Loucy (cell line): ENCODE measurements at regions not wholly inside any gene's neighbourhood (a gene's known extent, or its start where the extent isn't known, plus 50 kb on each side); places are given as distances from the start of the nearest gene placed in this dataset.
A peak's percentile ranks its signal among the peaks of the same experiment; 100 is the strongest.

Experiments
- H2AFZ ChIP-seq: fragments of 200-600 bp; sonication (generic); 2 replicates; pipeline ENCODE4 v1.6.0; 2016; ENCODE audit warnings: antibody characterized with exemption, mild to moderate bottlenecking, low read length, moderate library complexity
- H3F3A ChIP-seq: fragments of 200-600 bp; 2 replicates; pipeline ENCODE4 v1.6.0; 2016; ENCODE audit warnings: antibody characterized with exemption, low read depth, mild to moderate bottlenecking
- H3K27me3 ChIP-seq: fragments of 200-600 bp; sonication (generic); 2 replicates; pipeline ENCODE4 v1.6.1; 2014; ENCODE audit warnings: low read length, mild to moderate bottlenecking; ENCODE audit not compliant: insufficient read depth, poor library complexity, severe bottlenecking
- H3K36me3 ChIP-seq: fragments of 200-600 bp; sonication (generic); 2 replicates; pipeline ENCODE4 v1.6.1; 2016; ENCODE audit warnings: low read length; ENCODE audit not compliant: insufficient read depth
- H3K4me1 ChIP-seq: fragments of 200-600 bp; sonication (generic); 2 replicates; pipeline ENCODE4 v1.5.1; 2014; ENCODE audit warnings: low read length, mild to moderate bottlenecking; ENCODE audit not compliant: insufficient read depth, poor library complexity, severe bottlenecking
- H3K4me2 ChIP-seq: fragments of 200-600 bp; sonication (generic); 2 replicates; pipeline ENCODE4 v1.6.0; 2014; ENCODE audit warnings: antibody characterized with exemption, low read length, low read depth, mild to moderate bottlenecking; ENCODE audit not compliant: poor library complexity, severe bottlenecking
- H3K4me3 ChIP-seq: fragments of 200-600 bp; sonication (generic); 2 replicates; pipeline ENCODE4 v1.5.1; 2014; ENCODE audit warnings: low read length, mild to moderate bottlenecking, mixed read lengths; ENCODE audit not compliant: poor library complexity, severe bottlenecking
- H3K79me2 ChIP-seq: fragments of 200-600 bp; sonication (generic); 2 replicates; pipeline ENCODE4 v1.6.1; 2014; ENCODE audit warnings: low read length; ENCODE audit not compliant: insufficient read depth
- H3K9ac ChIP-seq: fragments of 200-600 bp; sonication (generic); 2 replicates; pipeline ENCODE4 v1.6.0; 2014; ENCODE audit warnings: mild to moderate bottlenecking, low read depth, low read length, moderate library complexity; ENCODE audit not compliant: poor library complexity, severe bottlenecking
- H3K9me2 ChIP-seq: fragments of 200-600 bp; sonication (generic); replicated peaks from 2 replicates; pipeline ENCODE4 v1.6.1; 2016; ENCODE audit warnings: low read depth, low read length, mixed read lengths
- H3K9me3 ChIP-seq: fragments of 200-600 bp; sonication (generic); 2 replicates; pipeline ENCODE4 v1.6.1; 2014; ENCODE audit warnings: mild to moderate bottlenecking, antibody characterized with exemption, low read length, low read depth; ENCODE audit not compliant: insufficient read depth
- H4K20me1 ChIP-seq: fragments of 200-600 bp; sonication (generic); 2 replicates; pipeline ENCODE4 v1.6.0; 2014; ENCODE audit warnings: antibody characterized with exemption, low read length, mild to moderate bottlenecking; ENCODE audit not compliant: insufficient read depth, poor library complexity, severe bottlenecking
- EZH2phosphoT487 ChIP-seq: fragments of 200-600 bp; IDR thresholded peaks from 2 replicates; pipeline ENCODE4 v1.6.1; 2018; ENCODE audit warnings: antibody characterized with exemption, mild to moderate bottlenecking, moderate library complexity, borderline replicate concordance
- TF ChIP-seq, protein P1 (sequence below): fragments of 200-600 bp; sonication (generic); conservative IDR thresholded peaks from 2 replicates; pipeline ENCODE4 v1.5.1; 2014; ENCODE audit warnings: mild to moderate bottlenecking, antibody characterized with exemption, low read length

- H3K9me3 ChIP-seq: no peaks in the 10 kb centered on the region
- H3K9me2 ChIP-seq: no peaks in the 10 kb centered on the region
- no peaks in the 10 kb centered on the region for H3F3A ChIP-seq
- H3K4me1 ChIP-seq: no peaks in the 10 kb centered on the region
- no peak overlapping the region for H2AFZ ChIP-seq
- no peaks in the 10 kb centered on the region for H3K36me3 ChIP-seq
- H3K9ac ChIP-seq: no peak overlapping the region
- H3K27me3 ChIP-seq: no peaks in the 10 kb centered on the region
- no peak overlapping the region for H3K4me2 ChIP-seq
- no peak for TF ChIP-seq EZH2phosphoT487
- TF ChIP-seq, protein P1, sequence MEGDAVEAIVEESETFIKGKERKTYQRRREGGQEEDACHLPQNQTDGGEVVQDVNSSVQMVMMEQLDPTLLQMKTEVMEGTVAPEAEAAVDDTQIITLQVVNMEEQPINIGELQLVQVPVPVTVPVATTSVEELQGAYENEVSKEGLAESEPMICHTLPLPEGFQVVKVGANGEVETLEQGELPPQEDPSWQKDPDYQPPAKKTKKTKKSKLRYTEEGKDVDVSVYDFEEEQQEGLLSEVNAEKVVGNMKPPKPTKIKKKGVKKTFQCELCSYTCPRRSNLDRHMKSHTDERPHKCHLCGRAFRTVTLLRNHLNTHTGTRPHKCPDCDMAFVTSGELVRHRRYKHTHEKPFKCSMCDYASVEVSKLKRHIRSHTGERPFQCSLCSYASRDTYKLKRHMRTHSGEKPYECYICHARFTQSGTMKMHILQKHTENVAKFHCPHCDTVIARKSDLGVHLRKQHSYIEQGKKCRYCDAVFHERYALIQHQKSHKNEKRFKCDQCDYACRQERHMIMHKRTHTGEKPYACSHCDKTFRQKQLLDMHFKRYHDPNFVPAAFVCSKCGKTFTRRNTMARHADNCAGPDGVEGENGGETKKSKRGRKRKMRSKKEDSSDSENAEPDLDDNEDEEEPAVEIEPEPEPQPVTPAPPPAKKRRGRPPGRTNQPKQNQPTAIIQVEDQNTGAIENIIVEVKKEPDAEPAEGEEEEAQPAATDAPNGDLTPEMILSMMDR: no peak
- H4K20me1 ChIP-seq: no peaks in the 10 kb centered on the region
- no peaks in the 10 kb centered on the region for H3K79me2 ChIP-seq
- H3K4me3 ChIP-seq: no peak overlapping the region
Observed at GRCh38 chr2:167790781-167791450, 456.5 kb downstream of the STK39 start.

GRCh38 chr2:167790189-167790588 is 457.2 kb downstream of the STK39 start:
- Histone ChIP-seq H3K36me3 (no peaks in the 10 kb centered on the region), H3K27me3 (no peaks in the 10 kb centered on the region), H2AFZ (no peak overlapping the region), H3K4me1 (no peaks in the 10 kb centered on the region), H3K4me2 (no peak overlapping the region), H3K4me3 (no peak overlapping the region), H3K9ac (no peak overlapping the region), H3K79me2 (no peaks in the 10 kb centered on the region), H4K20me1 (no peaks in the 10 kb centered on the region), H3F3A (no peaks in the 10 kb centered on the region), H3K9me2 (no peaks in the 10 kb centered on the region), H3K9me3 (no peaks in the 10 kb centered on the region)
- TF ChIP-seq, protein P1: peak; percentile 30; the same call in 1 of the 2 replicates
- no peak for TF ChIP-seq EZH2phosphoT487

GRCh38 chr2:167787562-167787961 is 459.8 kb downstream of the STK39 start:
- Histone ChIP-seq H3K36me3 (no peaks in the 10 kb centered on the region), H3K9me2 (no peaks in the 10 kb centered on the region), H3K4me3 (no peak overlapping the region), H3F3A (no peaks in the 10 kb centered on the region), H3K9ac (no peak overlapping the region), H3K79me2 (no peaks in the 10 kb centered on the region), H3K4me1 (no peaks in the 10 kb centered on the region), H3K27me3 (no peaks in the 10 kb centered on the region), H3K4me2 (no peak overlapping the region), H4K20me1 (no peaks in the 10 kb centered on the region), H2AFZ (no peak overlapping the region), H3K9me3 (no peaks in the 10 kb centered on the region)
- TF ChIP-seq, protein P1: no peak
- TF ChIP-seq EZH2phosphoT487: no peak
